HG02642 (cell line): ENCODE measurements at regions not wholly inside any gene's neighbourhood (a gene's known extent, or its start where the extent isn't known, plus 50 kb on each side); places are given as distances from the start of the nearest gene placed in this dataset.
"Not testable (repeated sequence)": the region's sequence is repeated elsewhere in the genome, so short reads cannot be mapped to it uniquely, and the experiment has no call there.

ENCODE experiments used
- ATAC-seq: cut with Tn5 transposase; IDR thresholded peaks from one replicate; pipeline ENCODE4 v1.9.1; 2021; ENCODE audit warnings: mild to moderate bottlenecking; ENCODE audit not compliant: unreplicated experiment, poor library complexity

DNA sequence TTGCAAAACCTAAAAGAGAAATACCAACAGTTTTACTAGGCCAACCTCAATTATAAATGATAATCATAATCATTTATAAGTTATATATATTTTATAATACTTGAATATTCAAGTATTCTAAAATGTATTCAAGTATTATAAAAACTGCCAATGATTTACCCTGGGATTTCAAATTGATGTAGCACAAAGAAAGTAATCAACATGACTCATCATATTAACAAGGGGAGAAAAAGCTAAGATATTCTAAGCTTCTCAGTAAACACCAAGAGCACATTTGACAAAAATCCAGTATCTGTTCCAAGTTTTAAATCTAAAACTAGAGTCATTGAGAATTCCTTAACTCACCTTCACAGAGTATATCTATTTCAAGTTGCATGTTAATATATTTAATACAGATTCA is 56.1 kb downstream of the CAPZA3 start:
- no peak for ATAC-seq

DNA sequence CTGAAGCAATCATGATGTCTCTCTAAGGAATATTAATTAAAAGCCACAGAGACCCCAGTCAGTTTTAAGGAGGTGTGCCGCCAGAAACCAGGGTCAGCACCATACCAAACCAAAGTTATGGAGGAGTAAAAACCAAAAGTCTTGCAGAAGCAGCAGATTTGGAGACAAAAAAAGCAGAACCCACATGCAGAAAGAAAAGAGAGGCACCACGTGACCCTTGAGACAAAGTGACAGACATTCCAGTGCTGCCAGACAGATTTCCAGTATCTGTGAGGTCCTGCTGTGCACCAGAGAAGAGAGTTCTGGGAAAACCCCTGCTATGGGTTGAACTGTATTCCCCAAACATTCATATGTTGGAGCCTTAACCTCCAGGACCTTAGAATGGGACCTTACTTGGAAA is 59.7 kb downstream of the CAPZA3 start:
- no peak for ATAC-seq

DNA sequence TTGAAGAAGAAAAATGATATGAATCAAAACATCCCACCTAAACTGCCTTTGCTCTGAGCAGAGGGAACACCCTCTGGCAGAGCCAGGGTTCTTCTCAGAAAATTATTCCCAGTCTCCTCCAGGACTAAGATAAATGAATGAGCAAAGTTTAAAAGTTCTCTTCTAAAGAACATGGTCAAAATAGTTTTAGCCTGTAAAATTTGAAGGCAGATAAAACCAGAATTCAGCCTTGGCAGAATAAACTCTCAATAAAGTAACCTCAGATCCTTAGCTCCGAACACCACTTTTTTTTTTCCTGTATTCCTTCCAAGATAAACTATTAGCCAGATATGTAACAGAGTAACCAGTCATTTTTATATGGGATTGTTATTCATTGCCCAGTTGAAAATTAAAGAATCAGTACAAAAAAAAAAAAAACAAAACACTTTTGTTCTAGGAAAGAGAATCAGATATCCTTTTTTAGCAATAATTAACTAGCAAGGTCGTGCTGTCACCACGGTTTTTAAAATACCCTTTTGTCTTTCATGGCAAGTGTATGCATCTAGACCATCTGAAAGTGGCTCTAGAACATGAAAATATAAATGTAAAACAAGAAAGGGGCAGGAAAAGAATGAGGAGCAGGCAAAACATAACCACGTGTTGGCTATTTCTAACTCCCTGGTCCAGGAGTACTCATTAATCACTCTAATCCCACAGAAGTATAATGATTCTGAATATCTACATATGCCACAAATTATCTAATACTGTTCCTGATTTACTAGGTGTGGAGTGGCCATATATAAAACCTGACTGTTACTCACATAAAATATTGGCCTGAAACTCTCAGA is 60.8 kb downstream of the CAPZA3 start:
- no peak for ATAC-seq

DNA sequence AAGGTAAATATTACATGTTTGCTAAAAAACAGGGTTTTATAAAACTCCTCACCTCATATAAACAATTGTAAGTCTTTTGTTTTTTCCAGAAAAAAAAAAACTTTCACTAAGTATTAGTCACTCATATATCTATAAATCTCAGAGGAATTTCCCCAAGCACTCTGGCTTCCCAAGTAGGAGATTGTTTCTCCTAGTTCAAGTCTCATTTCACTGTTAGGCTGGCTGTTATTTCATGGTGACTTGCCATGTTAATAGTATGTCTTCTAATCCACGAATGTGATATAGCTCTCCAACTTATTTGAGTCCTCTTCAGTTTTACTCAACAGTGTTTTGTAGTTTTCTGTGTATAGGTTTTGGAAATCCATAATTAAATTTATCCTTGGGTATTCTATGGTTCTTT is 61.6 kb downstream of the CAPZA3 start:
- no peak for ATAC-seq

DNA sequence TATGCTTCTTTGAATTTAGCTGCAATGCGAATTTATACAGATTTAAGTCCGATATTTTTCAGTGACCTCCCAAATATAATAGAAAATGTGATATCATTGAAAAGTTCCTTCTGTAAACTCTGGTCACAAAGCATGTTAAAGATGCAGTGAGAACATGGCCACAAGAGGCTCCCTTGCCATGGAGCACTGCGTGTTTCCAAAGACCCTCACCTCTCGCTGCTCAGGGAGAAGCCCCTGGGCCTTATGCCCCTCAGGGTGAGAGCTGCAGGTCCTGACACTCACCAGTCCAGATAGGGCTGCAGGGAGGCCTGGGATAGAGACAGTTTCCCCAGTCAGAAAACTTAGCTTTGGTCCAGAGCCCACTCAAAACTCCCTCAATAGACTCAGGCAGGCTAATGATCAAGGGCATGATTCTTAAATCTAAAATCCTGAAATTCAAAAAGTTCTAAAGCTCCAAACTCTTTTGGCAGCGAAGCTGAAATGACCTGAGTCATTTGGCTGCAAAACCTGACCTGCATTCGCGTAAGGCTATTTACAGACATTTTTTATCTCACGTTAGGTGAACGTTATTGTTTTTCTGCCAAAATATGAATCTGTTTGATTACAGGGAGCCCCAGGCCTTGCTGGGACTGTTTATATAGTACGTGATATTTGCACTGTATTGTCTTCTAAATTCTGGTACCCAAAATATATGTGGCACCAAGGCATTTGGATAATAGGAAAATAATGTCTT is 67.8 kb downstream of the CAPZA3 start:
- no peak for ATAC-seq

DNA sequence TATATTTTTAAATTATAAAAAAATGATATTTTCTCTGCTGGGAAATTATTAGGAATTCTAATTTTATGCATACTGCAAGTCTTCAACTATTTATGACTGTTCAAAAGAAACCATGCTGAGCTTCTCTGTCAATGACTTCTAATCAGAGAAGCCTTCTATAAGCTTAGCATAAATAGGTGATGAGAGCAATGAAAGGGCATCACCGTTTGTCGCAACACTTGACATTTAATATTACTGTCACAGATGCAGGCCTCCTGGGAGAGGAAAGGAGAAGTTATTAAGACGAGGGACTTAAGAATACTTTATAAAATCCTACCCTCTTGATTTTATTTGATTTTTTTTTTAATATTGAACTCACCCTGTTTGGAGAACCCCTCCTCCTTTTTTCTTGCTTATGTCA is 69.8 kb downstream of the CAPZA3 start:
- no peak for ATAC-seq

DNA sequence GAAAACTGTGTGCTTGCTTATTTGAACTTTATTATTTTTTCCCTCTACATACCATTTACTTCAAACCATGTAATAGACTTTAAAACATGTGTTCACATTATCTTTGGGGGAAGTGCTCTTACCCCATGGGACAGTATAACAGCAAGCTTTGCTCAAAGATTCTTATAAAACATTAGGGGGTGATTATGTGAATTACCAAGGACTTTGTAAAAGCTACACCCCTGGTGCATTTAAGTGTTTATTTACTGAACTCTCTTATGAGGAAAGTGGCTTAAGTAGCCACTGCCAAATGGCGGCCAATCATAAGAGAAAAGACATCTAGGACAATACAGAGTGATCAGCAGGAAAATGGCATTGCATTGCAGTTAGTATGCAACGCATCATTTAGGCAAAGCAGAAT is 70.3 kb downstream of the CAPZA3 start:
- ATAC-seq: no peak

DNA sequence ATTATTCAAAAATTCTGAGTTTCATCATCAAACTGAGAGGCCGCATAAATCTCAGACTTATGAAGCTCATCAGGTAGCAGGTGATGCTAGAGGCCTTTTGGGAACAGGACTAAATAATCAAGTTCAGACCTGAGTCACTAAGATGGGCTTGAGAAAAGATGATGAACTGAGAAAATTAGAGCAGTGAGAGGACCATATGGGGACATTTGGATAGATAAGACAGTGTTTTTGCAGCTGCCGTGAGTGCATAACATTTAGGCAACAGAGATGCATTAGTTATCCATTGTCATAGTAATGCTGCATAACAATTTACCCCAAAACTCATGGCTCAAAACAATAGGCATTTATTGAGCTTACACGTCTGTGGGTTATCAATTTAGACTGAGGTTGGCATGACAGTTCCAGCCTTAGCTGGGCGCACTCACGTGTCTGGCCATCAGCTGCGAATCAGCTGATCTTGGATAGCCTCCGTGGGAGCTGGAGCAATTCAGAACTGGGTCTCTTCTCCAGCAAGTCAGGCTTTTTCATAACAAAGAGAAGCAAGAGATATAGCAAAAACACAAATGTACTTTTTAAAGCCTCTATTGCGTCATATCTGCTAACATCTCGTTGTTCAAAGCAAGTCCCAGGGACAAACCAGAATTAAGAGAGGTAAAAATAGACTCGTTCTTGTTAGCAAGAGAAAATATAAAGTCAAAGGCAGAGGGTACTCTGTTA is 72.8 kb downstream of the CAPZA3 start:
- no peak for ATAC-seq

DNA sequence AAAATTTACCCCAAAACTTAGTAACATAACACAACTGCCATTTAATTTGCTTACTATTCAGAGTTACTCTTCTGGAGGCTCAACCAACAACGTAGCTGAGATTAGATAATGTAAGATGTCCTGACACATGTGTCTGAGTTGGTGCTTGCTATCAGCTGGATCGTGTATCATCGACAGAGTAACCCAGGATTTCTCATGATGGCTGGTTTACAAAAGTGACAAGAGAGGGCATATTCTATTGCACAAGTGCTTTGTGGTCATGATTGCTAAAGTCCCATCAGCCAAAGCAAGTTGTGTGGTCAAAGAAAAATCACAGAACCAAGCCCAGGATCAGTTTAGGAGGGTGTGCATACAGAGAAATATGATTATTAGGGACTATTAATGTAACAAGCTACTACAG is 73.4 kb downstream of the CAPZA3 start:
- ATAC-seq: no peak

DNA sequence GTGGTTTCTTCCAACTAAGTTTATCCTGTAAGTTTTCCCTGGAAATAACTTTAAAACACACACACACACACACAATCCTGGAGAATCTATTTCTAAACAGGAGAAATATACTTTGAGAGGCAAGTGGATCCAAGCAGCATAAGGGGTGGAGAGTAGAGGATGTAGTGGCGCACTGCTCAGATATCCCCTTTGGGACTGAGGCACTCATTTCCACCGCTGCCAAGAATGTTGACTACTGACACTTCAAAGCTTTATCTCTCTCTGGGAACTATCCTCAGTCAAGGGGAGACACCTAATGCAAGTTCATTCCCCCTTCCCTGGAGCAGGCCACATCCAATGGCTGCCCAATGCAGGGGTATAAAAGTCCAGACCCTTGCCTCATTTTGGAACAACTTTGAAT is 75.8 kb downstream of the CAPZA3 start:
- ATAC-seq: no peak

DNA sequence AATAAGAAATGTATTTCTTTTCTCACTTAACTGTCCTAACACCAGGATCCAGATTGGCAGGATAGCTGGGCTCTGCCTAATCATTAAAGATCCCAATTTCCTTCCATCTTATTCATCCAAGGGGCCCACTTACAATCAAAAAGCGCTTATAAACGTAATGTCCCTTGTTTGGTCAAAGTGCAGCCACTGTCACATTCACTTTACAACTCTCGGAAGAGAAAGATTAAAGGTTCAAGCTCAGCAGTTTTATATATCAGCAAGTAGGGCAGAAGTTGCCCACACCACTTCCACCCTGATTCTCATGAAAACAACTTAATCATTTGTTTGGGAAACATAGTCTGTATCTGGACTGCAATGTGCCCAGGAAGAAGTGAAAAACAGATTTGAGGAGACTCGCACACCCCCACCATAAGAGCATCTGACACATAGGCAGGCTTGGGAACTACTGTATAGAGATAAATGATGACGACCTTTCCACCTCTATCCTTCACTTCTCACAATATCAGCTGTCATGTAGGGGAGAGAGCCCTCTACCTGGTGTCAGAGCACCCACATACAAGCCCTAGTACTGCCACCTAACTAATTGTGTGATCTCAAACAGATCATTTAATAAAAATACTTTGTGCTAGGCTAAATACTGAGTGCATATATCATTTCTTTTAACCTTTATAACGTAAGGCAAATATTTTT is 80.8 kb downstream of the CAPZA3 start:
- ATAC-seq: no peak

DNA sequence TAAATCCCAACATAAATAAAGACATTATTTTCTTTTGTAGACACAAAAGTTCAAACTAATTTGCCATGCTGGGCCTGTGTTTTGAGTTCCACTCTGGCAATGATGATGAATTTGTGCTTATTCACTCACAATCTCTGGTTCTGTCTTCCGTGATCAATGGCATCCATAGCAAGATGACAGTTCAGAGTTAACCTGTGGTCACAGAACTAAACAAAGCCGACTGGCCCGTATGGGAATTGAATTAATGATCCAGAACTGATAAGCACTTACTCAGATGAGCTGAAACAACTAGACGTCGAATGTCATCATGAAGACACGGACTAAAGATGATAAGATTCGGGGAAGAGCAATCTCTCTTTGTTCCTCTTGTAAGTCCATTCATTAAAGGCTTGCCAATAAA is 81.6 kb downstream of the CAPZA3 start:
- no peak for ATAC-seq

DNA sequence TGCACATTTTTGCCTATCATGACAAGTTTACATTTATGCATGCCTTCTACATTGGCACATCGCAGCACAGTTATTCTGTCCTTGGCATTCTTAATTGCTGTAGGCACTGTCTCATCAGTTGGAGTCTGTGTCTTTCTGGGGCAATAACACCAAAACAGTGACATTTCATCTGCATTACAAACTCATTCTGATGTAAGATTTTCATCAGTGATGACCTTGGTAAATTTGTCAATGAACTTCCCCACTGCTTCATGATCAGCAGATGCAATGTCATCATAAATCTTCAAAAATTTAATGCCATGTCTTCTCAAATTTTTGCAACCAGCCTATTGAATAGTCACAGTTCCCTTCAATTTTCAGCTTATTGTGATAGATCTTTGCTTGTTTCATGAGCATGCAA is 85.5 kb downstream of the CAPZA3 start:
- ATAC-seq: no peak

DNA sequence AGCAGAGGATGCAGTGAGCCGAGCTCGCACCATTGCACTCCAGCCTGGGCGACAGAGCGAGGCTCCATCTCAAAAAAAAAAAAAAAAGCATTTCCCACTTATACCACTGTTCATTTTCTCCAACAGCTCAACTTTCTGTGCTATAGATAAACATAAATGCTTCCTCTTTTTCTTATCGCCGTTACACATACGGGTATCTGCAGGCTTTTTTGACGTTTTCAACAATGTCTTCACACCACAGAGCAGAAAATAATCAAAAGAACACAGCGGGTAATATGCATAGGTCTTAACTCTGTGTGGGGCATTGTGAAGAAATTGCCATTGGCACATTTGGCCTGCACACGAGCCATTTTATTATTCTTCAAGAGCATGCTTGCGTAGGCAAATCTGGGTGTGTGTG is 86.4 kb downstream of the CAPZA3 start:
- no peak for ATAC-seq

DNA sequence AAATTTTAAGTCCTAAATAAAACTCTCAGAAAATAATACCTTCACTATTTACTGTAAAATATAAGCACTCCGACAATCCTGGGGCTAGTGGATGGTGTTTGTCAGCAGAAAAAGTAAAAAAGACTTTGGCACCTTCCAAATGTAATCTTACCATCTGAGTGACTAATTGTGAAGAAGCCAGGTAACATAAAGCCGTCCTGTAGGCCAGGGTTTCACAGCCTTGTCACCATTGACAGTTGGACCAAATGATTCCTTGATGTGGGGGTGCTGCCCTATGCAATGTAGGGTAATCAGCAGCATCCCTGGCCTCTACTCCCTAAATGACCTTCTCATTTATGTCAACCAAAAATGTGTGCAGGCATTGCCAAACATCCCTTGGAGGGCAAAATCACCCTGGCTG is 87.2 kb downstream of the CAPZA3 start:
- no peak for ATAC-seq

DNA sequence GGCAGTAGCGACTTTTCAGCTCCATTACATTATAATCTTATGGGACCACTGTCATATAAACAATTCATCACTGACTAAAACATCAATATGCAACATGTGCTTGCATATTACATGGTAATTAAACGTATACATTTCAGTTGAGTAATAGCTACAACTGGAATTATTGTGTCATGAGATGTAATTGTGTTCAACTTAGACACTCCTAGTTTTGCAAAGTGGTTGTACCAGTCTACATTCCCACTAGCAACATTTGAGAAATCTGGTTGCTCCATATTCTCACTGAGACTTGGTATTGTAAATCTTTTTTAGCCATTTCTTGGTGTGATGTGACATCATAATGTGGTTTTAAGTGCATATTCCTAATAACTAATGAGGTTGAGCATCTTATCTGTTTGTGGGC is 90.0 kb downstream of the CAPZA3 start:
- ATAC-seq: no peak

DNA sequence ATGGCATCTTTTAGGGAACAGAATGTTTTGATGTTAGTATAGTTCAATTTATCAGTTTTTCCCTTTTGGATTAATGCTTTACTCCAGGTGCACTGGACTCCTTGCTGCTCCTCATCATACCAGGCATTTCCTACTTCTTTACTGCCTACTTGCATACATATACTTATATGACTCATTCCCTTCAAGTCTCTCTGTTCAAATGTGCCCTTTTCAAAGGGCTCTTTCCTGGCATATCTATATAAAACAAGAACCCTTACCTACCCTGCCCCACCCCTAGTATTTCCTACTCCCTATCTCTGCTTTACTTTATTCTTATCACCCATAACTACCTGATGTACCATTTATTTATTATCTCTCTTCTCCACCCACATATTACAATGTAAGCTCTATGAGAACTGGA is 90.6 kb downstream of the CAPZA3 start:
- ATAC-seq: no peak

DNA sequence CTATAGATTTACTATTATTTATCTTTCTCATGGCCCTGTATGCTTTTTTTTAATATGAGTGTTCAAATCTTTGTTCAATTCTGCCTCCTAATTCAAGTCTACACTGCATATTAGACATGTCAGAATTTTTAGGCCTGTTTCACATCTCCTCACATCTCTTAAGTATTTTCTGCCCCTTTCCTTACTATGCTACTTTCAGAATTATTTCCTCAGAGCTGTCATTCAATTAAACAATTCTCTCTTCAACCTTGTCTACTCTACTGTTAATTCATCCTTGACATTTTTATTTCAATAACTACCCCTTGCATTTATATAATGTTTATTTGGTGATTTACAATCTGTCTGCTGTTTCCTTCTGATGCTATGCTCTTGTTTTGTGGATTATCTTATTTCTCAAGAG is 91.1 kb downstream of the CAPZA3 start:
- ATAC-seq: no peak

DNA sequence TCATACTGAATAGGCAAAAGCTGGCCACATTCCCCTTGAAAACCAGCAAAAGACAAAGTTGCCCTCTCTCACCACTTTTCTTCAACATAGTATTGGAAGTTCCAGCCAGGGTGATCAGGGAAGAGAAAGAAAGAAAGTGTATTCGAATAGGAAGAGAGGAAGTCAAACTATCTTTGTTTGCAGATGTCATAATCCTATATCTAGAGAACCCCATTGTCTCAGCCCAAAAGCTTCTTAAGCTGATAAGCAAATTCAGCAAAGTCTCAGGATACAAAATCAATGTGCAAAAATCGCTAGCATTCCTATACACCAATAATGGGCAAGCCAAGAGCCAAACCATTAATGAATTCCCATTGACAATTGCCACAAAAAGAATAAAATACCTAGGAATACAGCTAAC is 95.0 kb downstream of the CAPZA3 start:
- not testable (repeated sequence) for ATAC-seq

DNA sequence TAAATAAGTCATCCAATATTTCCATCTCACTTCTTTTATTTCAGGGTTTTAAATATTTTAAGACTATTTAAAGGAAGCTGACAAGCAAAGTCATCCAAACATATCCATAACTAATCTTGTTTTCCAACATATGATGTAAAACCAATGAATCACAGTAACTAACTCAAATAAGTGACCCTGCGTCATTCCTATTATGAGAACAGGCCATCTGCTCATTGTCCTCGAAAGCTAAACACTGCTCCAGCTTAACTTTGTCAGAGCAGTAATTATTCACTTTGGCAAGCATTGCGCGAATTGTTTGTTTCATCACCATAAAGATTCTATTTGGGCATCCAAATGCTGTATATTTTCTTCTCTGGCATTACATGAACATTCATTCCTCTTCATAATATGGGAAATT is 99.1 kb downstream of the CAPZA3 start:
- no peak for ATAC-seq

DNA sequence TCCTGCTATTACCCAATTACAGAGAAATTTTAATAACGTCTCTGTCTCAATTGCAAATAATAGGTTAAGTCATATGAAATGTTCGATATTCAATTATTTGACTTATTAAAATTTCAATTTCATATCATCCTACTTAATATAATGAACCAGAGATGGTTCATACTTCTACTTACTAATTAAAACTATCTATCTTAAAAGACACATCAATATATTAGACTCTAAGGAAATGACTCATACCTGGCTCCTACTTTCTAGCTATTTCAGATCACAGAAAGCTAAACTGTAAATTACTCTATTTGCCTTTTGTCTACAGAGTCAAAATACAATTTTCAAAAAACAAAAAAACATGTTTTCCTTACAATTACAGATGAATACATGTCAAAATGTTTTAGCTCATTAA is 99.6 kb downstream of the CAPZA3 start:
- ATAC-seq: no peak
